ENCODE measurements at regions not wholly inside any gene's neighbourhood (a gene's known extent, or its start where the extent isn't known, plus 50 kb on each side); places are given as distances from the start of the nearest gene placed in this dataset.

GRCh38 chr1:239587066-239587465 is 200.7 kb downstream of the CHRM3 start:
- no peak for TF ChIP-seq CTCF (IDR thresholded peaks at IDR 0.05)
- no peak for TF ChIP-seq TCF7L2 (IDR thresholded peaks at IDR 0.05; ENCODE audit: low read depth, low read length)
- no peak for TF ChIP-seq POLR2AphosphoS5 (IDR thresholded peaks at IDR 0.05; ENCODE audit: low read depth, low read length)
